Fibroblast of lung (primary cell): ENCODE measurements at regions not wholly inside any gene's neighbourhood (a gene's known extent, or its start where the extent isn't known, plus 50 kb on each side); places are given as distances from the start of the nearest gene placed in this dataset.

ENCODE experiments used
- EZH2 ChIP-seq: IDR thresholded peaks from 2 replicates; pipeline ENCODE4 v1.5.1; 2012; ENCODE audit warnings: low read length, control low read depth, mild to moderate bottlenecking; ENCODE audit errors: missing control alignments
- TF ChIP-seq, protein P1 (sequence below), 2 donors: IDR thresholded peaks in 1 of 2; conservative IDR thresholded peaks in 1 of 2; 1 replicate in 1 of 2; 2 replicates in 1 of 2; pipeline ENCODE4 v1.5.1; 2011 to 2012; ENCODE audit warnings: low read length in 2 of 2, control low read depth in 1 of 2, inconsistent platforms in 1 of 2, low read depth in 1 of 2, mild to moderate bottlenecking in 1 of 2

GRCh38 chr10:2572611-2573010 is 494.7 kb upstream of the PFKP start:
- TF ChIP-seq, protein P1, sequence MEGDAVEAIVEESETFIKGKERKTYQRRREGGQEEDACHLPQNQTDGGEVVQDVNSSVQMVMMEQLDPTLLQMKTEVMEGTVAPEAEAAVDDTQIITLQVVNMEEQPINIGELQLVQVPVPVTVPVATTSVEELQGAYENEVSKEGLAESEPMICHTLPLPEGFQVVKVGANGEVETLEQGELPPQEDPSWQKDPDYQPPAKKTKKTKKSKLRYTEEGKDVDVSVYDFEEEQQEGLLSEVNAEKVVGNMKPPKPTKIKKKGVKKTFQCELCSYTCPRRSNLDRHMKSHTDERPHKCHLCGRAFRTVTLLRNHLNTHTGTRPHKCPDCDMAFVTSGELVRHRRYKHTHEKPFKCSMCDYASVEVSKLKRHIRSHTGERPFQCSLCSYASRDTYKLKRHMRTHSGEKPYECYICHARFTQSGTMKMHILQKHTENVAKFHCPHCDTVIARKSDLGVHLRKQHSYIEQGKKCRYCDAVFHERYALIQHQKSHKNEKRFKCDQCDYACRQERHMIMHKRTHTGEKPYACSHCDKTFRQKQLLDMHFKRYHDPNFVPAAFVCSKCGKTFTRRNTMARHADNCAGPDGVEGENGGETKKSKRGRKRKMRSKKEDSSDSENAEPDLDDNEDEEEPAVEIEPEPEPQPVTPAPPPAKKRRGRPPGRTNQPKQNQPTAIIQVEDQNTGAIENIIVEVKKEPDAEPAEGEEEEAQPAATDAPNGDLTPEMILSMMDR (conservative IDR thresholded peaks at IDR 0.05 in 1 of 2, IDR thresholded peaks at IDR 0.05 in 1 of 2; ENCODE audit: low read depth in 1 of 2, low read length in 2 of 2): no peak
- TF ChIP-seq EZH2: no peak
